ENCODE measurements at regions not wholly inside any gene's neighbourhood (a gene's known extent, or its start where the extent isn't known, plus 50 kb on each side); places are given as distances from the start of the nearest gene placed in this dataset.

- no peak overlapping the region for H3K4me3 Mint-ChIP-seq
- peaks cover 4 to 7% of the 10 kb centered on the region in 2 donors for H3K9me3 Mint-ChIP-seq
- H3K4me1 Mint-ChIP-seq (ENCODE audit: low read depth), result no peaks in the 10 kb centered on the region
- H3K27ac Mint-ChIP-seq, result no peak overlapping the region
- H3K27me3 Mint-ChIP-seq (ENCODE audit: low read depth), result no peaks in the 10 kb centered on the region
- DNase-seq (no peak), ATAC-seq (replicated peaks in 1 of 2) (no peak)
- H3K36me3 Mint-ChIP-seq (ENCODE audit: insufficient read depth in 2 of 2), result no peaks in the 10 kb centered on the region
Observed at GRCh38 chr16:65218348-65218747, 96.5 kb upstream of the CDH11 start.

- Mint-ChIP-seq H3K9me3 (peaks cover 2 to 4% of the 10 kb centered on the region in 2 donors), H3K27me3 (ENCODE audit: low read depth) (no peaks in the 10 kb centered on the region), H3K4me3 (no peak overlapping the region), H3K4me1 (ENCODE audit: low read depth) (no peaks in the 10 kb centered on the region), H3K36me3 (ENCODE audit: insufficient read depth in 2 of 2) (no peaks in the 10 kb centered on the region), H3K27ac (no peak overlapping the region)
- no peak for DNase-seq
- no peak for ATAC-seq (replicated peaks in 1 of 2)
Observed at GRCh38 chr16:65213866-65214595, 92.2 kb upstream of the CDH11 start.

- Mint-ChIP-seq H3K27me3 (ENCODE audit: low read depth) (no peaks in the 10 kb centered on the region), H3K27ac (no peak overlapping the region), H3K9me3 (peaks cover 2 to 4% of the 10 kb centered on the region in 2 donors), H3K36me3 (ENCODE audit: insufficient read depth in 2 of 2) (no peaks in the 10 kb centered on the region), H3K4me3 (no peak overlapping the region), H3K4me1 (ENCODE audit: low read depth) (no peaks in the 10 kb centered on the region)
- ATAC-seq (replicated peaks in 1 of 2) (no peak), DNase-seq (no peak)
Observed at GRCh38 chr16:65212791-65213190, 90.9 kb upstream of the CDH11 start.

- Mint-ChIP-seq H3K36me3 (ENCODE audit: insufficient read depth in 2 of 2) (no peaks in the 10 kb centered on the region), H3K27me3 (ENCODE audit: low read depth) (no peaks in the 10 kb centered on the region), H3K4me1 (ENCODE audit: low read depth) (no peaks in the 10 kb centered on the region), H3K27ac (no peak overlapping the region), H3K9me3 (peaks cover 2 to 4% of the 10 kb centered on the region in 2 donors), H3K4me3 (no peak overlapping the region)
- DNase-seq (no peak), ATAC-seq (replicated peaks in 1 of 2) (no peak)
Observed at GRCh38 chr16:65212240-65212639, 90.4 kb upstream of the CDH11 start.

- ATAC-seq (replicated peaks in 1 of 2) (no peak), DNase-seq (no peak)
- Mint-ChIP-seq H3K4me1 (ENCODE audit: low read depth) (no peaks in the 10 kb centered on the region), H3K9me3 (peaks cover 12% of the 10 kb centered on the region in 2 donors), H3K4me3 (no peak overlapping the region), H3K36me3 (ENCODE audit: insufficient read depth in 2 of 2) (no peaks in the 10 kb centered on the region), H3K27me3 (ENCODE audit: low read depth) (no peaks in the 10 kb centered on the region), H3K27ac (no peak overlapping the region)
Observed at GRCh38 chr16:65202461-65202860, 80.6 kb upstream of the CDH11 start.

- Mint-ChIP-seq H3K36me3 (ENCODE audit: insufficient read depth in 2 of 2) (no peaks in the 10 kb centered on the region), H3K4me1 (ENCODE audit: low read depth) (no peaks in the 10 kb centered on the region), H3K27ac (no peak overlapping the region), H3K27me3 (ENCODE audit: low read depth) (no peaks in the 10 kb centered on the region), H3K4me3 (no peak overlapping the region), H3K9me3 (peaks cover 11 to 12% of the 10 kb centered on the region in 2 donors)
- no peak for DNase-seq
- ATAC-seq (replicated peaks in 1 of 2), result no peak
Observed at GRCh38 chr16:65201511-65201910, 79.6 kb upstream of the CDH11 start.

- Mint-ChIP-seq H3K9me3 (peaks cover 10 to 12% of the 10 kb centered on the region in 2 donors), H3K4me1 (ENCODE audit: low read depth) (no peaks in the 10 kb centered on the region), H3K4me3 (no peak overlapping the region), H3K27me3 (ENCODE audit: low read depth) (no peaks in the 10 kb centered on the region), H3K27ac (no peak overlapping the region), H3K36me3 (ENCODE audit: insufficient read depth in 2 of 2) (no peaks in the 10 kb centered on the region)
- no peak for ATAC-seq (replicated peaks in 1 of 2)
- DNase-seq, result no peak
Observed at GRCh38 chr16:65200857-65201256, 79.0 kb upstream of the CDH11 start.

- no peaks in the 10 kb centered on the region for H3K36me3 Mint-ChIP-seq (ENCODE audit: insufficient read depth in 2 of 2)
- peaks cover 12% of the 10 kb centered on the region in 2 donors for H3K9me3 Mint-ChIP-seq
- H3K4me3 Mint-ChIP-seq, result no peak overlapping the region
- no peak overlapping the region for H3K27ac Mint-ChIP-seq
- H3K4me1 Mint-ChIP-seq (ENCODE audit: low read depth), result no peaks in the 10 kb centered on the region
- H3K27me3 Mint-ChIP-seq (ENCODE audit: low read depth), result no peaks in the 10 kb centered on the region
- DNase-seq, result no peak
- ATAC-seq (replicated peaks in 1 of 2), result no peak
Observed at GRCh38 chr16:65200156-65200773, 78.4 kb upstream of the CDH11 start.

GRCh38 chr16:65196420-65197075, 74.7 kb upstream of the CDH11 start:
- H3K27ac Mint-ChIP-seq, result no peak overlapping the region
- H3K36me3 Mint-ChIP-seq (ENCODE audit: insufficient read depth in 2 of 2), result no peaks in the 10 kb centered on the region
- DNase-seq, result no peak
- no peaks in the 10 kb centered on the region for H3K27me3 Mint-ChIP-seq (ENCODE audit: low read depth)
- no peak overlapping the region for H3K4me3 Mint-ChIP-seq
- no peaks in the 10 kb centered on the region for H3K4me1 Mint-ChIP-seq (ENCODE audit: low read depth)
- H3K9me3 Mint-ChIP-seq, result peaks cover 8 to 10% of the 10 kb centered on the region in 2 donors
- no peak for ATAC-seq (replicated peaks in 1 of 2)

- no peak for ATAC-seq (replicated peaks in 1 of 2)
- Mint-ChIP-seq H3K36me3 (ENCODE audit: insufficient read depth in 2 of 2) (no peaks in the 10 kb centered on the region), H3K27ac (no peak overlapping the region), H3K4me1 (ENCODE audit: low read depth) (no peaks in the 10 kb centered on the region), H3K4me3 (no peak overlapping the region), H3K9me3 (peaks cover 8 to 10% of the 10 kb centered on the region in 2 donors), H3K27me3 (ENCODE audit: low read depth) (no peaks in the 10 kb centered on the region)
- DNase-seq, result no peak
Observed at GRCh38 chr16:65195998-65196397, 74.1 kb upstream of the CDH11 start.

GRCh38 chr16:65185241-65185778, 63.4 kb upstream of the CDH11 start:
- Mint-ChIP-seq H3K27me3 (ENCODE audit: low read depth) (no peaks in the 10 kb centered on the region), H3K36me3 (ENCODE audit: insufficient read depth in 2 of 2) (no peaks in the 10 kb centered on the region), H3K4me1 (ENCODE audit: low read depth) (no peaks in the 10 kb centered on the region), H3K9me3 (peaks cover 9 to 11% of the 10 kb centered on the region in 2 donors), H3K27ac (no peak overlapping the region), H3K4me3 (no peak overlapping the region)
- DNase-seq (no peak), ATAC-seq (replicated peaks in 1 of 2) (no peak)

- no peaks in the 10 kb centered on the region for H3K27me3 Mint-ChIP-seq (ENCODE audit: low read depth)
- ATAC-seq (replicated peaks in 1 of 2), result no peak
- H3K4me3 Mint-ChIP-seq, result no peak overlapping the region
- no peak for DNase-seq
- no peaks in the 10 kb centered on the region for H3K4me1 Mint-ChIP-seq (ENCODE audit: low read depth)
- no peaks in the 10 kb centered on the region for H3K36me3 Mint-ChIP-seq (ENCODE audit: insufficient read depth in 2 of 2)
- no peak overlapping the region for H3K27ac Mint-ChIP-seq
- peaks cover 3 to 16% of the 10 kb centered on the region in 2 donors for H3K9me3 Mint-ChIP-seq
Observed at GRCh38 chr16:65181071-65181561, 59.3 kb upstream of the CDH11 start.

GRCh38 chr16:65178151-65178550, 56.3 kb upstream of the CDH11 start:
- Mint-ChIP-seq H3K4me1 (ENCODE audit: low read depth) (no peaks in the 10 kb centered on the region), H3K4me3 (no peak overlapping the region), H3K36me3 (ENCODE audit: insufficient read depth in 2 of 2) (no peaks in the 10 kb centered on the region), H3K27me3 (ENCODE audit: low read depth) (no peaks in the 10 kb centered on the region), H3K9me3 (peaks cover 3 to 14% of the 10 kb centered on the region in 2 donors), H3K27ac (no peak overlapping the region)
- ATAC-seq (replicated peaks in 1 of 2), result no peak
- DNase-seq, result no peak
